WTC11 (cell line): ENCODE measurements at regions not wholly inside any gene's neighbourhood (a gene's known extent, or its start where the extent isn't known, plus 50 kb on each side); places are given as distances from the start of the nearest gene placed in this dataset.

Experiments used
- ATAC-seq: fragments of 200-7000 bp; cut with Tn5 transposase; 2 replicates; pipeline ENCODE4 v1.10.0; 2021; ENCODE audit warnings: mild to moderate bottlenecking, moderate library complexity
- CTCF ChIA-PET: fragments of 300-600 bp; sonication (Branson Sonifier 250); formaldehyde crosslinking; loops from one replicate; lab custom pipeline; 2021; ENCODE audit warnings: antibody characterized with exemption; lab: Charles Lee
- POLR2A ChIA-PET: fragments of 350-600 bp; sonication (Branson Sonifier 250); formaldehyde crosslinking; loops from one replicate; lab custom pipeline; 2021; ENCODE audit warnings: antibody characterized with exemption; lab: Charles Lee
- DNase-seq: peaks from one replicate; pipeline ENCODE4 v3.0.0; 2021; ENCODE audit warnings: low spot score
- H3K27ac Mint-ChIP-seq: 2 replicates; pipeline ENCODE4 v1.8.0; 2021; ENCODE audit warnings: mixed read lengths
- H3K27me3 Mint-ChIP-seq: 2 replicates; pipeline ENCODE4 v1.8.0; 2021; ENCODE audit warnings: low read depth, mild to moderate bottlenecking, moderate library complexity, mixed read lengths
- H3K36me3 Mint-ChIP-seq: 2 replicates; pipeline ENCODE4 v1.8.0; 2021; ENCODE audit warnings: mixed read lengths
- H3K4me1 Mint-ChIP-seq: 2 replicates; pipeline ENCODE4 v1.8.0; 2022; ENCODE audit warnings: mixed read lengths
- H3K4me3 Mint-ChIP-seq: 2 replicates; pipeline ENCODE4 v1.8.0; 2021; ENCODE audit warnings: mild to moderate bottlenecking, moderate library complexity, mixed read lengths
- H3K9me3 Mint-ChIP-seq: 2 replicates; pipeline ENCODE4 v1.8.0; 2021; ENCODE audit warnings: mixed read lengths
- ATF2 ChIP-seq: sonication (generic); formaldehyde crosslinking; IDR thresholded peaks from 2 replicates; pipeline ENCODE4 v1.8.1; 2022; ENCODE audit warnings: low read depth, missing genetic modification reagents, borderline replicate concordance
- CTCF ChIP-seq: fragments of 200-600 bp; IDR thresholded peaks from 2 replicates; pipeline ENCODE4 v1.8.0; 2022; ENCODE audit warnings: antibody characterized with exemption
- EMX1 ChIP-seq: fragments of 250-450 bp; sonication (Bioruptor Pico); IDR thresholded peaks from 2 replicates; pipeline ENCODE4 v1.8.0; 2021; ENCODE audit warnings: mild to moderate bottlenecking
- FOXJ3 ChIP-seq: sonication (generic); formaldehyde crosslinking; IDR thresholded peaks from 2 replicates; pipeline ENCODE4 v1.9.0; 2021; ENCODE audit warnings: missing genetic modification reagents, mild to moderate bottlenecking, borderline replicate concordance
- KAT7 ChIP-seq: sonication (generic); formaldehyde crosslinking; IDR thresholded peaks from 2 replicates; pipeline ENCODE4 v1.8.1; 2023; ENCODE audit warnings: missing genetic modification reagents, mild to moderate bottlenecking, borderline replicate concordance
- MXD4 ChIP-seq: fragments of 250-450 bp; sonication (Bioruptor Pico); IDR thresholded peaks from 2 replicates; pipeline ENCODE4 v1.8.0; 2021; ENCODE audit warnings: mild to moderate bottlenecking, moderate library complexity, borderline replicate concordance
- MYBL2 ChIP-seq: sonication (generic); formaldehyde crosslinking; IDR thresholded peaks from 2 replicates; pipeline ENCODE4 v1.8.1; 2023; ENCODE audit warnings: mild to moderate bottlenecking, moderate library complexity, missing genetic modification reagents
- NFATC4 ChIP-seq: fragments of 250-450 bp; sonication (Bioruptor Pico); IDR thresholded peaks from 2 replicates; pipeline ENCODE4 v1.9.0; 2021; ENCODE audit warnings: mild to moderate bottlenecking
- NR3C1 ChIP-seq: sonication (generic); formaldehyde crosslinking; conservative IDR thresholded peaks from 2 replicates; pipeline ENCODE4 v1.8.1; 2023; ENCODE audit warnings: low read depth, mild to moderate bottlenecking, missing genetic modification reagents
- PRRX2 ChIP-seq: fragments of 250-450 bp; sonication (Bioruptor Pico); IDR thresholded peaks from 2 replicates; pipeline ENCODE4 v1.8.0; 2021; ENCODE audit warnings: mild to moderate bottlenecking
- SMAD3 ChIP-seq: sonication (generic); formaldehyde crosslinking; IDR thresholded peaks from 2 replicates; pipeline ENCODE4 v1.8.0; 2022; ENCODE audit warnings: missing genetic modification reagents, mild to moderate bottlenecking, borderline replicate concordance
- TEAD4 ChIP-seq: sonication (generic); formaldehyde crosslinking; IDR thresholded peaks from 2 replicates; pipeline ENCODE4 v1.8.0; 2022; ENCODE audit warnings: mild to moderate bottlenecking, missing genetic modification reagents
- ZNF671 ChIP-seq: fragments of 250-450 bp; sonication (Bioruptor Pico); IDR thresholded peaks from 2 replicates; pipeline ENCODE4 v1.8.0; 2021; ENCODE audit warnings: mild to moderate bottlenecking
- TF ChIP-seq, protein P1 (sequence below): fragments of 250-450 bp; sonication (Bioruptor Pico); IDR thresholded peaks from 2 replicates; pipeline ENCODE4 v1.9.0; 2021; ENCODE audit warnings: mild to moderate bottlenecking, borderline replicate concordance
- TF ChIP-seq, protein P2 (sequence below): sonication (generic); formaldehyde crosslinking; IDR thresholded peaks from 2 replicates; pipeline ENCODE4 v1.8.1; 2023; ENCODE audit warnings: mild to moderate bottlenecking, missing genetic modification reagents, borderline replicate concordance
- TF ChIP-seq, protein P3 (sequence below): sonication (generic); formaldehyde crosslinking; IDR thresholded peaks from 2 replicates; pipeline ENCODE4 v1.8.1; 2022; ENCODE audit warnings: low read depth, mild to moderate bottlenecking, moderate library complexity, missing genetic modification reagents, borderline replicate concordance
- TF ChIP-seq, protein P4 (sequence below): sonication (generic); formaldehyde crosslinking; IDR thresholded peaks from 2 replicates; pipeline ENCODE4 v1.8.1; 2023; ENCODE audit warnings: mild to moderate bottlenecking, missing genetic modification reagents, moderate library complexity
- TF ChIP-seq, protein P5 (sequence below): sonication (generic); formaldehyde crosslinking; IDR thresholded peaks from 2 replicates; pipeline ENCODE4 v1.8.1; 2022; ENCODE audit warnings: mild to moderate bottlenecking, moderate library complexity, missing genetic modification reagents

DNA sequence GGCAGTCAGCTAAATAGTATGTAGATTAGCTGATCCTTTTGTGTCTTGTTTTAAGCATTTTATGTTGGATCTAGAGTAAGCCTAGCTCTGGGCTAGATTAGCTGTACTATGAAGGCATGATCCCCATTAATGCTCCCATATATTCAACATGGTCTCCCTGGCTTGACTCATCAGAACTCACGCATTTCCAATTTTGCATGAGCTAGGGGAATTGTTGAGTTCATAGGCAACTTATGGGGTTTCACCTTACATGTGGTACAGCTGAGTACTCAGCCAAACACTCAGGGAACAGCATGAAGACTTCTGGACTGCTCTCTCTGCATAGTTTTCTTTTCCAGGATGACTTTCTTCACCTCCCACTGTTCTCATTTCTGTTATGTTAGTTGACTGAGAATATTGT is 248.2 kb downstream of the TMX3 start:
- no peak overlapping the region for H3K4me3 Mint-ChIP-seq
- TF ChIP-seq, protein P1, sequence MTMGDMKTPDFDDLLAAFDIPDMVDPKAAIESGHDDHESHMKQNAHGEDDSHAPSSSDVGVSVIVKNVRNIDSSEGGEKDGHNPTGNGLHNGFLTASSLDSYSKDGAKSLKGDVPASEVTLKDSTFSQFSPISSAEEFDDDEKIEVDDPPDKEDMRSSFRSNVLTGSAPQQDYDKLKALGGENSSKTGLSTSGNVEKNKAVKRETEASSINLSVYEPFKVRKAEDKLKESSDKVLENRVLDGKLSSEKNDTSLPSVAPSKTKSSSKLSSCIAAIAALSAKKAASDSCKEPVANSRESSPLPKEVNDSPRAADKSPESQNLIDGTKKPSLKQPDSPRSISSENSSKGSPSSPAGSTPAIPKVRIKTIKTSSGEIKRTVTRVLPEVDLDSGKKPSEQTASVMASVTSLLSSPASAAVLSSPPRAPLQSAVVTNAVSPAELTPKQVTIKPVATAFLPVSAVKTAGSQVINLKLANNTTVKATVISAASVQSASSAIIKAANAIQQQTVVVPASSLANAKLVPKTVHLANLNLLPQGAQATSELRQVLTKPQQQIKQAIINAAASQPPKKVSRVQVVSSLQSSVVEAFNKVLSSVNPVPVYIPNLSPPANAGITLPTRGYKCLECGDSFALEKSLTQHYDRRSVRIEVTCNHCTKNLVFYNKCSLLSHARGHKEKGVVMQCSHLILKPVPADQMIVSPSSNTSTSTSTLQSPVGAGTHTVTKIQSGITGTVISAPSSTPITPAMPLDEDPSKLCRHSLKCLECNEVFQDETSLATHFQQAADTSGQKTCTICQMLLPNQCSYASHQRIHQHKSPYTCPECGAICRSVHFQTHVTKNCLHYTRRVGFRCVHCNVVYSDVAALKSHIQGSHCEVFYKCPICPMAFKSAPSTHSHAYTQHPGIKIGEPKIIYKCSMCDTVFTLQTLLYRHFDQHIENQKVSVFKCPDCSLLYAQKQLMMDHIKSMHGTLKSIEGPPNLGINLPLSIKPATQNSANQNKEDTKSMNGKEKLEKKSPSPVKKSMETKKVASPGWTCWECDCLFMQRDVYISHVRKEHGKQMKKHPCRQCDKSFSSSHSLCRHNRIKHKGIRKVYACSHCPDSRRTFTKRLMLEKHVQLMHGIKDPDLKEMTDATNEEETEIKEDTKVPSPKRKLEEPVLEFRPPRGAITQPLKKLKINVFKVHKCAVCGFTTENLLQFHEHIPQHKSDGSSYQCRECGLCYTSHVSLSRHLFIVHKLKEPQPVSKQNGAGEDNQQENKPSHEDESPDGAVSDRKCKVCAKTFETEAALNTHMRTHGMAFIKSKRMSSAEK (CRISPR knock-in tag) = no peak
- TF ChIP-seq EMX1 (CRISPR knock-in tag) = no peak
- no peak for TF ChIP-seq MYBL2
- TF ChIP-seq PRRX2 (CRISPR knock-in tag) = no peak
- TF ChIP-seq, protein P2, sequence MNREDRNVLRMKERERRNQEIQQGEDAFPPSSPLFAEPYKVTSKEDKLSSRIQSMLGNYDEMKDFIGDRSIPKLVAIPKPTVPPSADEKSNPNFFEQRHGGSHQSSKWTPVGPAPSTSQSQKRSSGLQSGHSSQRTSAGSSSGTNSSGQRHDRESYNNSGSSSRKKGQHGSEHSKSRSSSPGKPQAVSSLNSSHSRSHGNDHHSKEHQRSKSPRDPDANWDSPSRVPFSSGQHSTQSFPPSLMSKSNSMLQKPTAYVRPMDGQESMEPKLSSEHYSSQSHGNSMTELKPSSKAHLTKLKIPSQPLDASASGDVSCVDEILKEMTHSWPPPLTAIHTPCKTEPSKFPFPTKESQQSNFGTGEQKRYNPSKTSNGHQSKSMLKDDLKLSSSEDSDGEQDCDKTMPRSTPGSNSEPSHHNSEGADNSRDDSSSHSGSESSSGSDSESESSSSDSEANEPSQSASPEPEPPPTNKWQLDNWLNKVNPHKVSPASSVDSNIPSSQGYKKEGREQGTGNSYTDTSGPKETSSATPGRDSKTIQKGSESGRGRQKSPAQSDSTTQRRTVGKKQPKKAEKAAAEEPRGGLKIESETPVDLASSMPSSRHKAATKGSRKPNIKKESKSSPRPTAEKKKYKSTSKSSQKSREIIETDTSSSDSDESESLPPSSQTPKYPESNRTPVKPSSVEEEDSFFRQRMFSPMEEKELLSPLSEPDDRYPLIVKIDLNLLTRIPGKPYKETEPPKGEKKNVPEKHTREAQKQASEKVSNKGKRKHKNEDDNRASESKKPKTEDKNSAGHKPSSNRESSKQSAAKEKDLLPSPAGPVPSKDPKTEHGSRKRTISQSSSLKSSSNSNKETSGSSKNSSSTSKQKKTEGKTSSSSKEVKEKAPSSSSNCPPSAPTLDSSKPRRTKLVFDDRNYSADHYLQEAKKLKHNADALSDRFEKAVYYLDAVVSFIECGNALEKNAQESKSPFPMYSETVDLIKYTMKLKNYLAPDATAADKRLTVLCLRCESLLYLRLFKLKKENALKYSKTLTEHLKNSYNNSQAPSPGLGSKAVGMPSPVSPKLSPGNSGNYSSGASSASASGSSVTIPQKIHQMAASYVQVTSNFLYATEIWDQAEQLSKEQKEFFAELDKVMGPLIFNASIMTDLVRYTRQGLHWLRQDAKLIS (CRISPR knock-in tag) = no peak
- no peak for TF ChIP-seq KAT7 (CRISPR knock-in tag)
- no peak for TF ChIP-seq ZNF671 (CRISPR knock-in tag)
- peaks cover 11% of the 10 kb centered on the region for H3K4me1 Mint-ChIP-seq
- H3K9me3 Mint-ChIP-seq = no peaks in the 10 kb centered on the region
- H3K36me3 Mint-ChIP-seq = no peaks in the 10 kb centered on the region
- no peak for ATAC-seq
- no peaks in the 10 kb centered on the region for H3K27me3 Mint-ChIP-seq
- H3K27ac Mint-ChIP-seq = no peak overlapping the region
- ChIA-PET POLR2A (no interaction called here), CTCF (no interaction called here)
- DNase-seq = no peak

GRCh38 chr18:68462766-68463165 is 252.1 kb downstream of the TMX3 start:
- ChIA-PET POLR2A (no interaction called here), CTCF (no interaction called here)
- no peak for TF ChIP-seq FOXJ3 (CRISPR knock-in tag)
- no peak for TF ChIP-seq ATF2
- TF ChIP-seq, protein P3, sequence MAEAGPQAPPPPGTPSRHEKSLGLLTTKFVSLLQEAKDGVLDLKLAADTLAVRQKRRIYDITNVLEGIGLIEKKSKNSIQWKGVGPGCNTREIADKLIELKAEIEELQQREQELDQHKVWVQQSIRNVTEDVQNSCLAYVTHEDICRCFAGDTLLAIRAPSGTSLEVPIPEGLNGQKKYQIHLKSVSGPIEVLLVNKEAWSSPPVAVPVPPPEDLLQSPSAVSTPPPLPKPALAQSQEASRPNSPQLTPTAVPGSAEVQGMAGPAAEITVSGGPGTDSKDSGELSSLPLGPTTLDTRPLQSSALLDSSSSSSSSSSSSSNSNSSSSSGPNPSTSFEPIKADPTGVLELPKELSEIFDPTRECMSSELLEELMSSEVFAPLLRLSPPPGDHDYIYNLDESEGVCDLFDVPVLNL (CRISPR knock-in tag) = no peak
- TF ChIP-seq, protein P4, sequence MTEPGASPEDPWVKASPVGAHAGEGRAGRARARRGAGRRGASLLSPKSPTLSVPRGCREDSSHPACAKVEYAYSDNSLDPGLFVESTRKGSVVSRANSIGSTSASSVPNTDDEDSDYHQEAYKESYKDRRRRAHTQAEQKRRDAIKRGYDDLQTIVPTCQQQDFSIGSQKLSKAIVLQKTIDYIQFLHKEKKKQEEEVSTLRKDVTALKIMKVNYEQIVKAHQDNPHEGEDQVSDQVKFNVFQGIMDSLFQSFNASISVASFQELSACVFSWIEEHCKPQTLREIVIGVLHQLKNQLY (CRISPR knock-in tag) = no peak
- TF ChIP-seq MXD4 (CRISPR knock-in tag) = no peak
- no peak for TF ChIP-seq SMAD3
- TF ChIP-seq CTCF = no peak
- no peak for TF ChIP-seq TEAD4 (CRISPR knock-in tag)
- TF ChIP-seq, protein P5, sequence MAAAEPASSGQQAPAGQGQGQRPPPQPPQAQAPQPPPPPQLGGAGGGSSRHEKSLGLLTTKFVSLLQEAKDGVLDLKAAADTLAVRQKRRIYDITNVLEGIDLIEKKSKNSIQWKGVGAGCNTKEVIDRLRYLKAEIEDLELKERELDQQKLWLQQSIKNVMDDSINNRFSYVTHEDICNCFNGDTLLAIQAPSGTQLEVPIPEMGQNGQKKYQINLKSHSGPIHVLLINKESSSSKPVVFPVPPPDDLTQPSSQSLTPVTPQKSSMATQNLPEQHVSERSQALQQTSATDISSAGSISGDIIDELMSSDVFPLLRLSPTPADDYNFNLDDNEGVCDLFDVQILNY = no peak
- no peak for TF ChIP-seq NR3C1 (CRISPR knock-in tag)
- no peak for TF ChIP-seq NFATC4 (CRISPR knock-in tag)
- Mint-ChIP-seq H3K27me3 (no peaks in the 10 kb centered on the region), H3K27ac (no peak overlapping the region), H3K9me3 (no peaks in the 10 kb centered on the region), H3K36me3 (no peaks in the 10 kb centered on the region), H3K4me1 (peaks cover 12% of the 10 kb centered on the region), H3K4me3 (no peak overlapping the region)
- ATAC-seq (no peak), DNase-seq (no peak)
